OCI-LY3 (cell line): ENCODE measurements at regions not wholly inside any gene's neighbourhood (a gene's known extent, or its start where the extent isn't known, plus 50 kb on each side); places are given as distances from the start of the nearest gene placed in this dataset.

Experiments used
- CTCF ChIP-seq: fragments of 200-600, 300-600 bp; sonication (generic); IDR thresholded peaks from 2 replicates; pipeline ENCODE4 v1.5.1; 2014; ENCODE audit warnings: antibody characterized with exemption, low read length, low read depth
- EZH2phosphoT487 ChIP-seq: fragments of 200-600 bp; shearing (Covaris generic); IDR thresholded peaks from 2 replicates; pipeline ENCODE4 v1.6.1; 2018; ENCODE audit warnings: antibody characterized with exemption, mixed run types, low read depth

- TF ChIP-seq CTCF (no peak), EZH2phosphoT487 (no peak)
These were observed 93.5 kb upstream of the ZNF804B start for GRCh38 chr7:88665892-88666514.
